ENCODE measurements at regions not wholly inside any gene's neighbourhood (a gene's known extent, or its start where the extent isn't known, plus 50 kb on each side); places are given as distances from the start of the nearest gene placed in this dataset.

GRCh38 chr5:135715267-135716055, 119.0 kb upstream of the SLC25A48 start:
- H3K4me3 ChIP-seq (ENCODE audit: control insufficient read depth, low read depth, low read length) = no peak overlapping the region
- no peak for DNase-seq (ENCODE audit: low read depth)
- no peak for TF ChIP-seq CTCF (IDR thresholded peaks at IDR 0.05; ENCODE audit: control insufficient read depth, insufficient read depth, low read depth, low read length, missing control alignments)

GRCh38 chr5:135714126-135714894, 120.2 kb upstream of the SLC25A48 start:
- no peak overlapping the region for H3K4me3 ChIP-seq (ENCODE audit: control insufficient read depth, low read depth, low read length)
- no peak for DNase-seq (ENCODE audit: low read depth)
- TF ChIP-seq CTCF (IDR thresholded peaks at IDR 0.05; ENCODE audit: control insufficient read depth, insufficient read depth, low read depth, low read length, missing control alignments) = no peak

- H3K4me3 ChIP-seq (ENCODE audit: control insufficient read depth, low read depth, low read length) = no peak overlapping the region
- TF ChIP-seq CTCF (IDR thresholded peaks at IDR 0.05; ENCODE audit: control insufficient read depth, insufficient read depth, low read depth, low read length, missing control alignments) = no peak
- no peak for DNase-seq (ENCODE audit: low read depth)
Observed at GRCh38 chr5:135713161-135713915, 121.1 kb upstream of the SLC25A48 start.

GRCh38 chr5:135711911-135712310, 122.6 kb upstream of the SLC25A48 start:
- H3K4me3 ChIP-seq (ENCODE audit: control insufficient read depth, low read depth, low read length) = no peak overlapping the region
- no peak for TF ChIP-seq CTCF (IDR thresholded peaks at IDR 0.05; ENCODE audit: control insufficient read depth, insufficient read depth, low read depth, low read length, missing control alignments)

GRCh38 chr5:135710045-135710675, 124.3 kb upstream of the SLC25A48 start:
- TF ChIP-seq CTCF (IDR thresholded peaks at IDR 0.05; ENCODE audit: control insufficient read depth, insufficient read depth, low read depth, low read length, missing control alignments) = no peak
- DNase-seq (ENCODE audit: low read depth) = no peak
- no peak overlapping the region for H3K4me3 ChIP-seq (ENCODE audit: control insufficient read depth, low read depth, low read length)

More at GRCh38 chr5:135711911-135712310, 122.6 kb upstream of the SLC25A48 start:
- DNase-seq (ENCODE audit: low read depth) = no peak

GRCh38 chr5:135709208-135709575, 125.3 kb upstream of the SLC25A48 start:
- DNase-seq (ENCODE audit: low read depth) = no peak
- H3K4me3 ChIP-seq (ENCODE audit: control insufficient read depth, low read depth, low read length) = no peak overlapping the region
- no peak for TF ChIP-seq CTCF (IDR thresholded peaks at IDR 0.05; ENCODE audit: control insufficient read depth, insufficient read depth, low read depth, low read length, missing control alignments)
